Type B pancreatic cell (in vitro differentiated cells): ENCODE measurements at regions not wholly inside any gene's neighbourhood (a gene's known extent, or its start where the extent isn't known, plus 50 kb on each side); places are given as distances from the start of the nearest gene placed in this dataset.
"Not testable (repeated sequence)": the region's sequence is repeated elsewhere in the genome, so short reads cannot be mapped to it uniquely, and the experiment has no call there.

ENCODE experiments used
- DNase-seq: peaks from one replicate; pipeline ENCODE4 v3.0.0; 2021; ENCODE audit warnings: mixed read lengths; ENCODE audit not compliant: unreplicated experiment; ENCODE audit errors: extremely low spot score
- H3K27ac Mint-ChIP-seq: 2 replicates; pipeline ENCODE4 v1.8.0; 2021; ENCODE audit warnings: mild to moderate bottlenecking, mixed read lengths
- H3K27me3 Mint-ChIP-seq: 2 replicates; pipeline ENCODE4 v1.8.0; 2021; ENCODE audit warnings: mixed read lengths
- H3K36me3 Mint-ChIP-seq: 2 replicates; pipeline ENCODE4 v1.8.0; 2021; ENCODE audit warnings: mixed read lengths
- H3K4me1 Mint-ChIP-seq: one replicate; pipeline ENCODE4 v1.8.0; 2021; ENCODE audit warnings: mixed read lengths; ENCODE audit not compliant: unreplicated experiment
- H3K4me3 Mint-ChIP-seq: 2 replicates; pipeline ENCODE4 v1.8.0; 2021; ENCODE audit warnings: mild to moderate bottlenecking, mixed read lengths
- H3K9me3 Mint-ChIP-seq: 2 replicates; pipeline ENCODE4 v1.8.0; 2021; ENCODE audit warnings: mixed read lengths
- TF ChIP-seq, protein P1 (sequence below): fragments of 200-600 bp; sonication (generic); conservative IDR thresholded peaks from 2 replicates; pipeline ENCODE4 v1.5.0; 2021; ENCODE audit warnings: antibody characterized with exemption, mild to moderate bottlenecking

DNA sequence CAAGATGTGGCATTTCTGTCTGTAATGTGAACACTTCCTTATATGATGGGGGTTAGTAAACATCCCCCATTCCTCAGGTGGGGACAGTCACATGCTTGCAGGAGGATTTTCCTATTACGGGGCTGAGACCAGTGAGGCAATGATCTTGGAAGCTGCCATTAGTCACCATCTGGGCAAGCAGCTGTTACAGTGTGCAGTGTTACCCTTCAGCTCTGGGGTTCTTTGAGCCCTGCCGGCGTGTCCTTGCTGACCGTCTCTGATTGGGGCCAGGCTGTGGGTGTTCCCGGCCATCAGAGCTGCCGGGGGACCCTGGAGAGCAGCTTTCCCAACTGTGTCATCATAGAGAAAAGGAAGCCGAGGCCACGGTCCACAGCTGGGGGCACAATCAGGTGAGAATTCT is 126.8 kb upstream of the FAM20C start:
- no peak overlapping the region for H3K4me3 Mint-ChIP-seq
- H3K4me1 Mint-ChIP-seq: no peaks in the 10 kb centered on the region
- H3K9me3 Mint-ChIP-seq: no peaks in the 10 kb centered on the region
- peaks cover 4% of the 10 kb centered on the region for H3K27me3 Mint-ChIP-seq
- TF ChIP-seq, protein P1, sequence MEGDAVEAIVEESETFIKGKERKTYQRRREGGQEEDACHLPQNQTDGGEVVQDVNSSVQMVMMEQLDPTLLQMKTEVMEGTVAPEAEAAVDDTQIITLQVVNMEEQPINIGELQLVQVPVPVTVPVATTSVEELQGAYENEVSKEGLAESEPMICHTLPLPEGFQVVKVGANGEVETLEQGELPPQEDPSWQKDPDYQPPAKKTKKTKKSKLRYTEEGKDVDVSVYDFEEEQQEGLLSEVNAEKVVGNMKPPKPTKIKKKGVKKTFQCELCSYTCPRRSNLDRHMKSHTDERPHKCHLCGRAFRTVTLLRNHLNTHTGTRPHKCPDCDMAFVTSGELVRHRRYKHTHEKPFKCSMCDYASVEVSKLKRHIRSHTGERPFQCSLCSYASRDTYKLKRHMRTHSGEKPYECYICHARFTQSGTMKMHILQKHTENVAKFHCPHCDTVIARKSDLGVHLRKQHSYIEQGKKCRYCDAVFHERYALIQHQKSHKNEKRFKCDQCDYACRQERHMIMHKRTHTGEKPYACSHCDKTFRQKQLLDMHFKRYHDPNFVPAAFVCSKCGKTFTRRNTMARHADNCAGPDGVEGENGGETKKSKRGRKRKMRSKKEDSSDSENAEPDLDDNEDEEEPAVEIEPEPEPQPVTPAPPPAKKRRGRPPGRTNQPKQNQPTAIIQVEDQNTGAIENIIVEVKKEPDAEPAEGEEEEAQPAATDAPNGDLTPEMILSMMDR: no peak
- no peaks in the 10 kb centered on the region for H3K36me3 Mint-ChIP-seq
- no peak overlapping the region for H3K27ac Mint-ChIP-seq
- DNase-seq: no peak

DNA sequence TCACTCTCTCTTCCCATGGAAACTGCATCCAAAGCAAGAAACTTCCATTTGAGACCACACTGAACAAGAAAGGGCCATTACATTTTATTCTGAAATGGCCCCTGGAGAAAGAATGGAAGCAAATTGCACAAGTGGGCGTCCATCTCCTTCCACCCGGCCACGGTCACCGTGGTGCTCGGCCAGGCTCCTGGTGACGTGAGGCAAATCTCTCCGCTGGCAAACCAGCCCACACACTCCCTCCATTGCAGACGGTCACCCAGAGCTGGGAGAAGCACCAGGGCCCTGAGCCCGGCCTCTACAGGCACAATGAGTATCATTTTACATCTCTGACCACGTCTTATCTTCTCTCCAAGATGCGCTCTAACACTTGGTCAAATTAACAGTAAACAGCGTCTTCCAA is 126.1 kb upstream of the FAM20C start:
- TF ChIP-seq, protein P1: no peak
- Mint-ChIP-seq H3K4me3 (no peak overlapping the region), H3K4me1 (no peaks in the 10 kb centered on the region), H3K36me3 (no peaks in the 10 kb centered on the region), H3K27ac (no peak overlapping the region), H3K27me3 (peaks cover 4% of the 10 kb centered on the region), H3K9me3 (no peaks in the 10 kb centered on the region)
- DNase-seq: no peak

DNA sequence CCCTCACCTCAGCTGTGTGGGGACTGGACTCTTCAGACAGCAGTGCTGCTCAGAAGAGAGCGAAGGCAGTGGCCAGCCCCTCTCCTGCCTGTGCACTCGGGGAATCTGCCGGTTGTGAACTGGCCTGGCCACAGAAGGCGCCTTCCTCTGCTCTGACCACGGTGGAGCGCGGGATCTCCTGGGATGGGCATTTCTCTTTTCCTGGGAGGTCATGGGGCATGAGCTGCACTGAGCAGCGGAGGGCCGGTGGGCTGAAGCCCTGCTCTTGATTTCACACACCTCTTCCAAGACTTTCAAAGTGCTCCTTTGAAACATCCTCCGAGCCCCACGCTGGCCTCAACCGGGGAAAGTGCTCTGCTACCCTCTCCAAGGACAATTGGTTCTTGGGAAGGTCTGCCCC is 125.6 kb upstream of the FAM20C start:
- H3K9me3 Mint-ChIP-seq: no peaks in the 10 kb centered on the region
- no peak overlapping the region for H3K27ac Mint-ChIP-seq
- DNase-seq: no peak
- TF ChIP-seq, protein P1: no peak
- peaks cover 4% of the 10 kb centered on the region for H3K27me3 Mint-ChIP-seq
- H3K4me1 Mint-ChIP-seq: no peaks in the 10 kb centered on the region
- H3K4me3 Mint-ChIP-seq: no peak overlapping the region
- H3K36me3 Mint-ChIP-seq: no peaks in the 10 kb centered on the region

DNA sequence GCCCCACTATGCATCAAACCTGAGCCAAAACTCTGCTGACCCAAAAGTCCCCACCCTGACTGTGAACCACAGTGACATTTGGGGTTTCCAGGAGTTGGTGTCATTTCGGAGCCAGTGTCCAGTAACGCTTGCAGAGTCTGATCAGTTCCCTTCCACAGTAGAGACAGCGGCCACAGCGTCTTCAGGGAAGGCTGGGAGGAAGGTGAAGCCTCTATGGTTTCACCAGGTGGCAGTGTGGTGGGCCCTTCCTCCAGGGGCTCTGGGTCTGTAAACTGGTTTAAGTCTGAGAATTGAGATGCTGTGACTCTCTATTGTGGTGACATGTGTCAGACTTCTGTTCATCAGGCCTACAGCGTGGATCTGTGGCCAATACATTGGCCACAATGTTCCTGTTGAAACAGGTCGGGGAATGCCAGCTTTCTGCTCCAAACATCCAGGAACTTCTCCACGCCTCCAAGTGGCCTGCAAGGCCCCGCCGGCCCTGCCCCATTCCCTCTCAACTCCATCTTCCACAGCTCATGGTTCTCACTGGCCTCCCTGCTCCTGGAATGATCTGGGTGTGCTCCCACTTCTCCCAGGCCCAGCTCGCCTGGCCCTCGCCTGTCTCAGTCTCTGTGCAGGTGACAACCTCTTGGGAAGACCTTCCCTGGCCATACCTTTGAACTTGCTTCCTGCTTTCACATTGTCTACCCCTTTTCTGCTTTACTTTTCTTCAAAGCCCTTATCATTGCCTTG is 124.5 kb upstream of the FAM20C start:
- Mint-ChIP-seq H3K4me3 (no peak overlapping the region), H3K27ac (no peak overlapping the region), H3K27me3 (peaks cover 4% of the 10 kb centered on the region), H3K9me3 (no peaks in the 10 kb centered on the region), H3K36me3 (no peaks in the 10 kb centered on the region), H3K4me1 (no peaks in the 10 kb centered on the region)
- no peak for DNase-seq
- TF ChIP-seq, protein P1: no peak

DNA sequence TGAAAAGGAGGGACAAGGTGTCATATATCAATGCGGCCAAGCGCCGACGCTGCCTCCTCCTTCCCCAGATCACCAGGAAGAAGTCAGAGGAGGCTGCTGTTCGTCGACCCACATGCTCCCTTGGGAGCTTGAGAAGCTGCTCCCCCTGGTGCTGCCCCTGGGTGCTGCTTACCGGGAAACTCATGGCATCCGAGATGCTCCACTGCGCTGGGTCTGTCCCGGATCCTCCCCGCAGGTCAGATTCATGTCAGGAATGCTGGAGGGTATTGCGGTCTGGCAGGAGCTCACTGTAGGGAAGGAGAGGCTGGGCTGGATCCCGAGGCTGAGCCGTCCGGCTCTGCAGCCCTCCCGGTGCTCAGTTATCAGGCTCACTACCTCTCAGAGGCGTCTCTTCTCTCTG is 123.7 kb upstream of the FAM20C start:
- peaks cover 4% of the 10 kb centered on the region for H3K27me3 Mint-ChIP-seq
- no peak overlapping the region for H3K4me3 Mint-ChIP-seq
- H3K9me3 Mint-ChIP-seq: no peaks in the 10 kb centered on the region
- no peak for DNase-seq
- H3K36me3 Mint-ChIP-seq: no peaks in the 10 kb centered on the region
- H3K4me1 Mint-ChIP-seq: no peaks in the 10 kb centered on the region
- no peak overlapping the region for H3K27ac Mint-ChIP-seq
- TF ChIP-seq, protein P1: no peak

DNA sequence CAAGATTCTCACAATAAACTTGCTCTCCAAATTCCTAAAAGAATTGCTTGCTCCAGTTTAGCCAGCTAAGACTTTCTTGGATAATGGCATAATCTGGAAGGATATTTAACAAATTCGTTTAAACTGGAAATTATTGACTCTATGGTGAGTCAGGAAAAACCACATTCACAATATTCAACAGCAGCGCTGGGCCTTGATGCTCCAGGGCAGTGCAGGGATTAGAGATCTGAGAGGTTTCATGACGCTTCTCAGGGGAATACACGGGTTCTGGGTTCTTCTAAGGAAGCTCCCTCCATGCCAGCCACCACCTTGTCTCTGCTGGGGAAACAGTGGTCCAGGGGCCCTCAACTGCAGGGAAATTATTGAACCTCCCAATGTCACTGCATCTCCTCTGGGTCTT is 123.3 kb upstream of the FAM20C start:
- not testable (repeated sequence) for H3K27me3 Mint-ChIP-seq, H3K9me3 Mint-ChIP-seq, H3K4me1 Mint-ChIP-seq, DNase-seq, H3K4me3 Mint-ChIP-seq, H3K27ac Mint-ChIP-seq, H3K36me3 Mint-ChIP-seq

DNA sequence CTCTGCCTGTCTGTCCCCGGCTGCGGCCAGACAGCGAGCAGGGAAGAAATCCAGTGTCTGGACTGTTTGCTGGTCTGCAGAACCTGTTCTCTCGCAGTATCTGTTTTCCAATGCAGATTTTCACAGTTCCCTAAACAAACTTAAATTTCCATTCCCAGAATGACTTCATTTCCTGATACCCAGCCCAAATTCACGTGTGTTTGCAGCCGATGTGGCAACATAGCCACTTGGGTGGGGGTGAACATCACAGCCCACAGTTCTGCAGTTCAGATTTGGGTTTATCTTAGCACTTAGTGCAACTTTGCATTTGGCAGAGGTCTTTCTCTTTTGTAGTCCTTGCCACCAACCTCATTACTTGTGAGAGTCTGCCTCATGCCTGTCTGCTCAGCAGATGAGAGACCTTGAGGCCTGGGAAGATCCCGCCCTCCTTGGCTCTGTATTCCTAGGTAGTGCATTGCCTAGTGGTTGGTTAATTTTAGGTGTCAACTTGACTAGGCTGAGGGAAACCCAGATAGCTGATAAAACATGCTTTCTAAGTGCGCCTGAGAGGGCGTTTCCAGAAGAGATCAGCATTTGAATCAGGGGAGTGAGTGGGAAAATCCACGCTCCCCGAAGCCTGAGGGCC is 122.8 kb upstream of the FAM20C start:
- H3K4me3 Mint-ChIP-seq, H3K9me3 Mint-ChIP-seq, H3K27me3 Mint-ChIP-seq, H3K4me1 Mint-ChIP-seq, H3K27ac Mint-ChIP-seq, DNase-seq, H3K36me3 Mint-ChIP-seq: not testable (repeated sequence)

DNA sequence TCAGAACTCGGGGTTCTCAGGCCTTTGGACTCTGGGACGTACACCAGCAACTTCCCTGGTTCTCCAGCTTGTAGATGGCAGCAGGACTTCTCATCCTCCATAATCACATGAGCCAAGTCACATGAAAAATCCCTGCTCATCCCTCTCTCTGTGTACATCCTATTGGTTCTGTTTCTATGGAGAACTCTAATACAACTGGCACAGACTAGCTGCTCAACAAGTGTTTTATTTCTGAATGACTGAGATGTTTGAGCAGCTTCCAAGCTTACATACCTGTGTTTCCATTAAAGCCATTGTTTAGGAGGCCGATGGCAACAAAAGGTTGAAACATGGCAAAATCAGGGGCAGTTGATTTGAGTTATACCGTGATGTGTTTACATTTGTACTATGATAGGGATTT is 122.2 kb upstream of the FAM20C start:
- not testable (repeated sequence) for DNase-seq, H3K9me3 Mint-ChIP-seq, H3K27ac Mint-ChIP-seq, H3K27me3 Mint-ChIP-seq, H3K4me1 Mint-ChIP-seq, H3K36me3 Mint-ChIP-seq, H3K4me3 Mint-ChIP-seq

DNA sequence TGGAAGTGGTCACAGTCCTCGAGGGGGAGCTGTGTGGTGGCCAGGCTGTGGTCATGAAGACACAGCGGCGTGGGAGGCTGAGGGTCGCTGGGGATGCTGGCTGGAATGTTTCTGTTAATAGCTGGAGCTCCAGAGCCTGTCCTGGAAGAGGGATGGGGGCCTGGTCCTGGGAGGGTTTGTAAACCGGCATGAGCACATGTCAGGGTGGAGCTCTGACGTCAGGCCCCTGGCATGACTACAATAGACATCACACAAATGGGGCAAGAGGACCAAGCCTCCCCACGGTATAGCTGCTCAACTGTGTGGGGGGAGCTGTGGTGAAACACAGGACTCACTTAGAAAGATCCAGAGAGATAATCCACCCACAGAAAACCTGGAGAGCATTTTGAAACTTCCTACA is 121.4 kb upstream of the FAM20C start:
- not testable (repeated sequence) for H3K4me1 Mint-ChIP-seq, DNase-seq, H3K36me3 Mint-ChIP-seq, H3K27me3 Mint-ChIP-seq, H3K4me3 Mint-ChIP-seq, H3K9me3 Mint-ChIP-seq, H3K27ac Mint-ChIP-seq
